HCT116 (cell line): ENCODE measurements at regions not wholly inside any gene's neighbourhood (a gene's known extent, or its start where the extent isn't known, plus 50 kb on each side); places are given as distances from the start of the nearest gene placed in this dataset.

Experiments
- ATAC-seq: fragments of 200-7000 bp; cut with Tn5 transposase; 2 replicates; pipeline ENCODE4 v1.9.1; 2020; ENCODE audit warnings: mild to moderate bottlenecking, moderate library complexity
- BruUV-seq: library from RNA; stranded (reverse); fragments of 400-500 nt; replicated peaks from 2 replicates; lab custom pipeline; 2021; lab: Mats Ljungman, UMichigan
- CTCF ChIA-PET: fragments of 300-600 bp; sonication (Branson Sonifier 250); formaldehyde crosslinking; loops from one replicate; lab custom pipeline; 2021; ENCODE audit warnings: antibody characterized with exemption; lab: Charles Lee
- POLR2A ChIA-PET: fragments of 300-600, 350-600 bp; sonication (Branson Sonifier 250); formaldehyde crosslinking; loops from one replicate; lab custom pipeline; 2021; ENCODE audit warnings: antibody characterized with exemption; lab: Charles Lee
- RAD21 ChIA-PET, 2 experiments: fragments of 300-600 bp; sonication (Branson Sonifier 250); formaldehyde crosslinking; loops; one replicate each; lab custom pipeline; 2023; ENCODE audit warnings: low total read pairs in 2 of 2; ENCODE audit not compliant: uncharacterized antibody in 2 of 2, unreplicated experiment in 2 of 2, low non-redundant PET in 1 of 2; lab: Charles Lee
- DNase-seq: peaks from one replicate; pipeline ENCODE4 v3.0.0-alpha.2; 2010; ENCODE audit warnings: low read depth, low spot score
- H2AFZ ChIP-seq: fragments of 200-600 bp; shearing (Covaris generic), sonication (generic); 2 replicates; pipeline ENCODE4 v1.6.1; 2017; ENCODE audit warnings: low read depth, mixed run types, mixed read lengths, antibody characterized with exemption, low read length; ENCODE audit not compliant: poor library complexity, severe bottlenecking
- H3K27ac ChIP-seq: 2 replicates; pipeline ENCODE4 v1.5.1; 2012; ENCODE audit warnings: low read depth, low read length
- H3K27me3 ChIP-seq: fragments of 200-600 bp; sonication (generic); 2 replicates; pipeline ENCODE4 v1.6.1; 2016; ENCODE audit warnings: mixed run types, low read length, mixed read lengths; ENCODE audit not compliant: insufficient read depth
- H3K36me3 ChIP-seq, 2 experiments: fragments of 200-500 bp in 1 of 2; fragments of 200-600 bp in 1 of 2; sonication (Bioruptor generic) in 1 of 2; sonication (generic) in 1 of 2; 2 replicates each; pipeline versions ENCODE4 v1.5.1 to v1.6.1; 2014 to 2016; ENCODE audit warnings: low read length in 2 of 2, inconsistent platforms in 1 of 2, mixed read lengths in 1 of 2, mixed run types in 1 of 2; ENCODE audit not compliant: insufficient read depth in 2 of 2, control insufficient read depth in 1 of 2
- H3K4me1 ChIP-seq, 2 experiments: fragments of 200-600 bp in 1 of 2; sonication (generic) in 1 of 2; 2 replicates each; pipeline versions ENCODE4 v1.5.1 to v1.6.1; 2012 to 2017; ENCODE audit warnings: low read length in 2 of 2, inconsistent platforms in 1 of 2, mild to moderate bottlenecking in 1 of 2, mixed read lengths in 1 of 2, mixed run types in 1 of 2, moderate library complexity in 1 of 2; ENCODE audit not compliant: insufficient read depth in 2 of 2, control insufficient read depth in 1 of 2
- H3K4me2 ChIP-seq: fragments of 200-600 bp; sonication (generic); 2 replicates; pipeline ENCODE4 v1.6.1; 2017; ENCODE audit warnings: mixed run types, low read length, mixed read lengths
- H3K4me3 ChIP-seq, 2 experiments: fragments of 200-600 bp in 1 of 2; sonication (generic) in 1 of 2; replicated peaks in 1 of 2; 2 replicates each; pipeline ENCODE4 v1.5.1; 2011 to 2016; ENCODE audit warnings: low read length in 2 of 2, control low read depth in 1 of 2, low read depth in 1 of 2, mild to moderate bottlenecking in 1 of 2, mixed read lengths in 1 of 2, mixed run types in 1 of 2
- H3K79me2 ChIP-seq: fragments of 200-600 bp; sonication (generic); 2 replicates; pipeline ENCODE4 v1.6.1; 2017; ENCODE audit warnings: mild to moderate bottlenecking, mixed run types, low read length, moderate library complexity, mixed read lengths; ENCODE audit not compliant: insufficient read depth
- H3K9ac ChIP-seq: fragments of 200-600 bp; sonication (generic); 2 replicates; pipeline ENCODE4 v1.6.1; 2016; ENCODE audit warnings: low read length, mixed read lengths
- H3K9me2 ChIP-seq: fragments of 200-600 bp; sonication (generic), shearing (Covaris generic); 2 replicates; pipeline ENCODE4 v1.6.1; 2017; ENCODE audit warnings: mixed run types, mild to moderate bottlenecking, moderate library complexity; ENCODE audit not compliant: insufficient read depth
- H3K9me3 ChIP-seq, 2 experiments: fragments of 200-500 bp in 1 of 2; fragments of 200-600 bp in 1 of 2; sonication (Bioruptor generic) in 1 of 2; sonication (generic) in 1 of 2; 2 replicates each; pipeline ENCODE4 v1.6.1; 2014 to 2017; ENCODE audit warnings: low read length in 2 of 2, mixed read lengths in 2 of 2, inconsistent platforms in 1 of 2, low read depth in 1 of 2, mild to moderate bottlenecking in 1 of 2, mixed run types in 1 of 2, moderate library complexity in 1 of 2; ENCODE audit not compliant: control insufficient read depth in 1 of 2, insufficient read depth in 1 of 2
- H4K20me1 ChIP-seq: fragments of 200-600 bp; sonication (generic), shearing (Covaris generic); 2 replicates; pipeline ENCODE4 v1.6.1; 2017; ENCODE audit warnings: mixed run types, mild to moderate bottlenecking, moderate library complexity; ENCODE audit not compliant: insufficient read depth
- CBX3 ChIP-seq: IDR thresholded peaks from 2 replicates; pipeline ENCODE4 v1.6.1; 2012; ENCODE audit warnings: low read depth
- EGR1 ChIP-seq: IDR thresholded peaks from 2 replicates; pipeline ENCODE4 v1.6.1; 2012; ENCODE audit warnings: low read depth
- ELF1 ChIP-seq: IDR thresholded peaks from 2 replicates; pipeline ENCODE4 v1.6.1; 2012; ENCODE audit warnings: low read depth, borderline replicate concordance
- EZH2 ChIP-seq: fragments of 200-600 bp; sonication (generic); IDR thresholded peaks from 2 replicates; pipeline ENCODE4 v1.6.1; 2017; ENCODE audit warnings: antibody characterized with exemption, mixed run types
- EZH2phosphoT487 ChIP-seq: fragments of 200-600 bp; IDR thresholded peaks from 2 replicates; pipeline ENCODE4 v1.6.1; 2018; ENCODE audit warnings: antibody characterized with exemption, borderline replicate concordance
- FOSL1 ChIP-seq: IDR thresholded peaks from 2 replicates; pipeline ENCODE4 v1.6.1; 2012; ENCODE audit warnings: low read depth
- JUND ChIP-seq: IDR thresholded peaks from 2 replicates; pipeline ENCODE4 v1.6.1; 2012
- POLR2A ChIP-seq: IDR thresholded peaks from 2 replicates; pipeline ENCODE4 v1.7.0; 2011; ENCODE audit warnings: borderline replicate concordance; ENCODE audit not compliant: insufficient read depth, insufficient read length; ENCODE audit errors: extremely low read depth
- POLR2AphosphoS5 ChIP-seq: IDR thresholded peaks from 2 replicates; pipeline ENCODE4 v1.6.1; 2011; ENCODE audit warnings: mild to moderate bottlenecking, low read depth, low read length, moderate library complexity
- RAD21 ChIP-seq: IDR thresholded peaks from 2 replicates; pipeline ENCODE4 v1.6.1; 2012; ENCODE audit warnings: low read depth, mild to moderate bottlenecking
- REST ChIP-seq: IDR thresholded peaks from 2 replicates; pipeline ENCODE4 v1.6.1; 2012; ENCODE audit warnings: low read depth
- SIN3A ChIP-seq: IDR thresholded peaks from 2 replicates; pipeline ENCODE4 v1.6.1; 2012; ENCODE audit warnings: low read depth
- SP1 ChIP-seq: IDR thresholded peaks from 2 replicates; pipeline ENCODE4 v1.6.1; 2012; ENCODE audit warnings: low read depth
- SRF ChIP-seq: IDR thresholded peaks from 2 replicates; pipeline ENCODE4 v1.6.1; 2012; ENCODE audit warnings: low read depth
- ZBTB33 ChIP-seq: IDR thresholded peaks from 2 replicates; pipeline ENCODE4 v1.6.1; 2011; ENCODE audit warnings: mild to moderate bottlenecking, low read length, moderate library complexity; ENCODE audit not compliant: insufficient replicate concordance; ENCODE audit errors: extremely low read depth
- ZFX ChIP-seq: fragments of 450-650 bp; IDR thresholded peaks from 2 replicates; pipeline ENCODE4 v1.6.1; 2017
- ZNF274 ChIP-seq: fragments of 200-500 bp; sonication (Bioruptor generic); IDR thresholded peaks from 2 replicates; pipeline ENCODE4 v1.6.1; 2014; ENCODE audit warnings: mild to moderate bottlenecking, low read depth, low read length, inconsistent platforms
- intact Hi-C: fragments of 100-400 bp; cut with micrococcal nuclease; formaldehyde crosslinking; loops from 2 replicates; pipeline ENCODE4 v1.10.0; 2022
- TF ChIP-seq, protein P1 (sequence below): IDR thresholded peaks from 2 replicates; pipeline ENCODE4 v1.6.1; 2012

- Histone ChIP-seq H3K4me3 (no peak overlapping the region), H3K9me3 (peaks cover 0 to 20% of the 10 kb centered on the region in 2 experiments; a peak in 2 of 4 replicates), H4K20me1 (no peaks in the 10 kb centered on the region), H3K4me1 (no peaks in the 10 kb centered on the region), H3K27me3 (no peaks in the 10 kb centered on the region), H3K4me2 (no peak overlapping the region), H3K79me2 (no peaks in the 10 kb centered on the region), H3K9me2 (no peaks in the 10 kb centered on the region), H3K9ac (no peak overlapping the region), H2AFZ (no peak overlapping the region), H3K36me3 (no peaks in the 10 kb centered on the region), H3K27ac (no peak overlapping the region)
- ATAC-seq (no peak), DNase-seq (no peak)
- ChIA-PET CTCF (no interaction called here), RAD21 (no interaction called here), POLR2A (no interaction called here)
- no TSS peak for BruUV-seq
- no peak for TF ChIP-seq ZFX
- no peak for TF ChIP-seq FOSL1
- TF ChIP-seq EGR1 = no peak
- TF ChIP-seq SRF = no peak
- no peak for TF ChIP-seq POLR2A
- TF ChIP-seq, protein P1, sequence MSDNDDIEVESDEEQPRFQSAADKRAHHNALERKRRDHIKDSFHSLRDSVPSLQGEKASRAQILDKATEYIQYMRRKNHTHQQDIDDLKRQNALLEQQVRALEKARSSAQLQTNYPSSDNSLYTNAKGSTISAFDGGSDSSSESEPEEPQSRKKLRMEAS = no peak
- no peak for TF ChIP-seq EZH2
- no peak for TF ChIP-seq CBX3
- no peak for TF ChIP-seq ELF1
- TF ChIP-seq SIN3A = no peak
- no peak for TF ChIP-seq POLR2AphosphoS5
- no peak for TF ChIP-seq ZNF274
- no peak for TF ChIP-seq JUND
- no peak for TF ChIP-seq EZH2phosphoT487
- TF ChIP-seq ZBTB33 = no peak
- no peak for TF ChIP-seq RAD21
- TF ChIP-seq SP1 = no peak
- no peak for TF ChIP-seq REST
- intact Hi-C loops = no loop called here
Measured at GRCh38 chr9:79939819-79940218, 368.1 kb downstream of the TLE4 start.
